Lung (tissue), 11 donors: ENCODE measurements at regions not wholly inside any gene's neighbourhood (a gene's known extent, or its start where the extent isn't known, plus 50 kb on each side); places are given as distances from the start of the nearest gene placed in this dataset.

Experiments
- ATAC-seq: fragments of 200-7000 bp; cut with Tn5 transposase; one replicate; pipeline ENCODE4 v1.9.1; 2020; ENCODE audit warnings: moderate number of reproducible peaks; ENCODE audit not compliant: insufficient read depth, low FRiP score
- DNase-seq, 3 donors: peaks; one replicate each; pipeline ENCODE4 v3.0.0-alpha.2; 2013 to 2017
- H3K27ac ChIP-seq, 2 donors: one replicate each; pipeline ENCODE4 v1.5.1; 2013; ENCODE audit warnings: mild to moderate bottlenecking in 2 of 2, moderate library complexity in 2 of 2, control low read depth in 1 of 2, inconsistent platforms in 1 of 2, low read depth in 1 of 2, low read length in 1 of 2
- H3K27me3 ChIP-seq, 3 donors: one replicate each; pipeline ENCODE4 v1.5.1; 2013; ENCODE audit warnings: low read length in 2 of 3; ENCODE audit not compliant: control insufficient read depth in 3 of 3, insufficient read depth in 3 of 3
- H3K36me3 ChIP-seq, 4 donors: one replicate each; pipeline ENCODE4 v1.5.1; 2013; ENCODE audit warnings: low read length in 4 of 4, mild to moderate bottlenecking in 1 of 4, moderate library complexity in 1 of 4; ENCODE audit not compliant: control insufficient read depth in 4 of 4, insufficient read depth in 4 of 4
- H3K4me1 ChIP-seq, 5 donors: one replicate each; pipeline ENCODE4 v1.5.1; 2013; ENCODE audit warnings: low read length in 5 of 5, mild to moderate bottlenecking in 2 of 5, moderate library complexity in 1 of 5; ENCODE audit not compliant: control insufficient read depth in 5 of 5, insufficient read depth in 5 of 5
- H3K4me3 ChIP-seq: one replicate; pipeline ENCODE4 v1.5.1; 2013; ENCODE audit warnings: mild to moderate bottlenecking, control low read depth, moderate library complexity
- H3K9ac ChIP-seq, 2 donors: one replicate each; pipeline ENCODE4 v1.5.1; 2013; ENCODE audit warnings: low read length in 2 of 2, control low read depth in 1 of 2; ENCODE audit not compliant: insufficient read depth in 1 of 2
- H3K9me3 ChIP-seq, 4 donors: one replicate each; pipeline ENCODE4 v1.5.1; 2013; ENCODE audit warnings: low read length in 3 of 4, mild to moderate bottlenecking in 1 of 4, moderate library complexity in 1 of 4; ENCODE audit not compliant: control insufficient read depth in 4 of 4, insufficient read depth in 3 of 4
- CTCF ChIP-seq: IDR thresholded peaks from 2 replicates; pipeline ENCODE4 v1.5.1; 2012; ENCODE audit warnings: mild to moderate bottlenecking; ENCODE audit errors: control extremely low read depth, extremely low read depth
- WGBS, 2 donors: extraction: QIAGEN DNeasy Blood & Tissue Kit; methylation state at CpG; one replicate each; pipeline ENCODE4 v1.1.7; 2013; 5-methylcytosine and 5-hydroxymethylcytosine counted together
- donor health status: control.
- donor health status: control.
- donor health status: Bipolar disorder and iron deficiency.
- donor health status: healthy.
- donor health status: DM: yes; HTN: yes; CAD: no.

GRCh38 chr10:109203646-109204353 is 719.5 kb downstream of the XPNPEP1 start:
- Histone ChIP-seq H3K4me1 (no peaks in the 10 kb centered on the region), H3K36me3 (no peaks in the 10 kb centered on the region), H3K27ac (no peak overlapping the region), H3K4me3 (no peak overlapping the region), H3K9me3 (no peaks in the 10 kb centered on the region), H3K9ac (no peak overlapping the region), H3K27me3 (no peaks in the 10 kb centered on the region)
- WGBS, 2 donors = 78 to 86% methylated on average over 3 of the region's 3 CpGs
- TF ChIP-seq CTCF = no peak
- DNase-seq (no peak), ATAC-seq (no peak)

GRCh38 chr10:109202111-109202510 is 721.2 kb downstream of the XPNPEP1 start:
- no peak for DNase-seq
- no peaks in the 10 kb centered on the region for H3K27me3 ChIP-seq
- H3K9ac ChIP-seq = no peak overlapping the region
- H3K4me3 ChIP-seq = no peak overlapping the region
- no peaks in the 10 kb centered on the region for H3K9me3 ChIP-seq
- H3K27ac ChIP-seq = no peak overlapping the region
- TF ChIP-seq CTCF = no peak
- H3K36me3 ChIP-seq = no peaks in the 10 kb centered on the region
- H3K4me1 ChIP-seq = no peaks in the 10 kb centered on the region
- no peak for ATAC-seq
- 87% methylated on average over 3 of the region's 3 CpGs for WGBS, 2 donors

GRCh38 chr10:109200646-109201045 is 722.7 kb downstream of the XPNPEP1 start:
- WGBS, 2 donors = 53 to 58% methylated on average over 2 of the region's 2 CpGs

More at GRCh38 chr10:109200646-109201045, 722.7 kb downstream of the XPNPEP1 start:
- Histone ChIP-seq H3K4me1 (no peaks in the 10 kb centered on the region), H3K27me3 (no peaks in the 10 kb centered on the region), H3K36me3 (no peaks in the 10 kb centered on the region), H3K9ac (no peak overlapping the region), H3K9me3 (no peaks in the 10 kb centered on the region), H3K27ac (no peak overlapping the region), H3K4me3 (no peak overlapping the region)
- ATAC-seq (no peak), DNase-seq (no peak)
- no peak for TF ChIP-seq CTCF
